ENCODE measurements at regions not wholly inside any gene's neighbourhood (a gene's known extent, or its start where the extent isn't known, plus 50 kb on each side); places are given as distances from the start of the nearest gene placed in this dataset.

DNA sequence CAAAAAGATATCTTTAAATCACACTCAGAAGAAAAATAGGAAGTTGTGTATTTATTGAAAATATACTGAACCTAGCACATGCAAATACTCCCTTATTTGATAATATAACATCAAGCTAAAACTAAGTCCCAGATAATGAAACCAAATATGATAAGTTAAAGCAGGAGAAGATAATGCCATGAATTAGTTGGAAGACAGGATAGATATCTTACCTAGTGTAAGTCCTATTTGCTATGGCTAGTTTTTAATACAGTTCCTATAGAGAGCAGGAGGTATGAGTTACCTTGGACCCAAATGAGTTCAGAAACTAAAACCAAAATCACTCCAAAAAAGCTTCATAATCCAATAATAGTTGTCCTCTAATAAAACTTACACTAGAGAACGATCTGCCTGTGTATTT is 1407.1 kb upstream of the MIR17HG start:
- ChIA-PET POLR2A (no interaction called here), CTCF (no interaction called here)
- no peak overlapping the region for H3K4me3 ChIP-seq (ENCODE audit: low read depth, low read length)
- H3K9me3 ChIP-seq (ENCODE audit: control insufficient read depth, insufficient read depth, low read depth, low read length) = no peaks in the 10 kb centered on the region
- no peaks in the 10 kb centered on the region for H3K4me1 ChIP-seq (ENCODE audit: control insufficient read depth, insufficient read depth, low read length)
- H3K36me3 ChIP-seq (ENCODE audit: control insufficient read depth in 2 of 2, insufficient read depth in 1 of 2, low read length in 2 of 2) = no peaks in the 10 kb centered on the region
- H3K27ac ChIP-seq (ENCODE audit: extremely low read depth, low read depth, low read length) = no peak overlapping the region
- TF ChIP-seq ZNF138 (tag by site-specific recombination; IDR thresholded peaks at IDR 0.05; ENCODE audit: borderline replicate concordance) = no peak
- TF ChIP-seq ZNF677 (tag by site-specific recombination; IDR thresholded peaks at IDR 0.05) = no peak
- TF ChIP-seq ZNF707 (tag by site-specific recombination; IDR thresholded peaks at IDR 0.05) = no peak
- TF ChIP-seq SALL2 (tag by site-specific recombination; IDR thresholded peaks at IDR 0.05; ENCODE audit: borderline replicate concordance) = no peak
- TF ChIP-seq ZNF26 (tag by site-specific recombination; IDR thresholded peaks at IDR 0.05) = no peak

GRCh38 chr13:89943139-89943538 is 1404.3 kb upstream of the MIR17HG start:
- H3K4me1 ChIP-seq (ENCODE audit: control insufficient read depth, insufficient read depth, low read length) = no peaks in the 10 kb centered on the region
- POLR2A ChIA-PET = no interaction called here
- H3K4me3 ChIP-seq (ENCODE audit: low read depth, low read length) = no peak overlapping the region
- TF ChIP-seq, protein P1, sequence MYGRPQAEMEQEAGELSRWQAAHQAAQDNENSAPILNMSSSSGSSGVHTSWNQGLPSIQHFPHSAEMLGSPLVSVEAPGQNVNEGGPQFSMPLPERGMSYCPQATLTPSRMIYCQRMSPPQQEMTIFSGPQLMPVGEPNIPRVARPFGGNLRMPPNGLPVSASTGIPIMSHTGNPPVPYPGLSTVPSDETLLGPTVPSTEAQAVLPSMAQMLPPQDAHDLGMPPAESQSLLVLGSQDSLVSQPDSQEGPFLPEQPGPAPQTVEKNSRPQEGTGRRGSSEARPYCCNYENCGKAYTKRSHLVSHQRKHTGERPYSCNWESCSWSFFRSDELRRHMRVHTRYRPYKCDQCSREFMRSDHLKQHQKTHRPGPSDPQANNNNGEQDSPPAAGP (tag by site-specific recombination; IDR thresholded peaks at IDR 0.05) = no peak
- no peak for TF ChIP-seq ZNF211 (tag by site-specific recombination; IDR thresholded peaks at IDR 0.05; ENCODE audit: low read depth)
- no peak for TF ChIP-seq ZNF544 (tag by site-specific recombination; IDR thresholded peaks at IDR 0.05)
- TF ChIP-seq ZNF19 (tag by site-specific recombination; IDR thresholded peaks at IDR 0.05; ENCODE audit: low read depth) = no peak
- no peak for TF ChIP-seq ZNF341 (tag by site-specific recombination; IDR thresholded peaks at IDR 0.05; ENCODE audit: low read depth)
- H3K9me3 ChIP-seq (ENCODE audit: control insufficient read depth, insufficient read depth, low read depth, low read length) = no peaks in the 10 kb centered on the region
- no peak overlapping the region for H3K27ac ChIP-seq (ENCODE audit: extremely low read depth, low read depth, low read length)
- no peaks in the 10 kb centered on the region for H3K36me3 ChIP-seq (ENCODE audit: control insufficient read depth in 2 of 2, insufficient read depth in 1 of 2, low read length in 2 of 2)
- CTCF ChIA-PET = interaction anchor here (0.7 kb wide), 1 partner anchor 902 kb away, joined by 3 read pairs; no protein-coding TSS in a partner anchor

- CTCF ChIA-PET = no interaction called here
- TF ChIP-seq, protein P2, sequence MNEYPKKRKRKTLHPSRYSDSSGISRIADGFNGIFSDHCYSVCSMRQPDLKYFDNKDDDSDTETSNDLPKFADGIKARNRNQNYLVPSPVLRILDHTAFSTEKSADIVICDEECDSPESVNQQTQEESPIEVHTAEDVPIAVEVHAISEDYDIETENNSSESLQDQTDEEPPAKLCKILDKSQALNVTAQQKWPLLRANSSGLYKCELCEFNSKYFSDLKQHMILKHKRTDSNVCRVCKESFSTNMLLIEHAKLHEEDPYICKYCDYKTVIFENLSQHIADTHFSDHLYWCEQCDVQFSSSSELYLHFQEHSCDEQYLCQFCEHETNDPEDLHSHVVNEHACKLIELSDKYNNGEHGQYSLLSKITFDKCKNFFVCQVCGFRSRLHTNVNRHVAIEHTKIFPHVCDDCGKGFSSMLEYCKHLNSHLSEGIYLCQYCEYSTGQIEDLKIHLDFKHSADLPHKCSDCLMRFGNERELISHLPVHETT (tag by site-specific recombination; IDR thresholded peaks at IDR 0.05) = no peak
- TF ChIP-seq ZNF157 (tag by site-specific recombination; IDR thresholded peaks at IDR 0.05) = no peak
- TF ChIP-seq ZBTB17 (tag by site-specific recombination; IDR thresholded peaks at IDR 0.05) = no peak
- TF ChIP-seq ZNF701 (tag by site-specific recombination; IDR thresholded peaks at IDR 0.05) = no peak
- no peak for TF ChIP-seq HOXC10 (CRISPR knock-in tag; IDR thresholded peaks at IDR 0.05)
- TF ChIP-seq, protein P3, sequence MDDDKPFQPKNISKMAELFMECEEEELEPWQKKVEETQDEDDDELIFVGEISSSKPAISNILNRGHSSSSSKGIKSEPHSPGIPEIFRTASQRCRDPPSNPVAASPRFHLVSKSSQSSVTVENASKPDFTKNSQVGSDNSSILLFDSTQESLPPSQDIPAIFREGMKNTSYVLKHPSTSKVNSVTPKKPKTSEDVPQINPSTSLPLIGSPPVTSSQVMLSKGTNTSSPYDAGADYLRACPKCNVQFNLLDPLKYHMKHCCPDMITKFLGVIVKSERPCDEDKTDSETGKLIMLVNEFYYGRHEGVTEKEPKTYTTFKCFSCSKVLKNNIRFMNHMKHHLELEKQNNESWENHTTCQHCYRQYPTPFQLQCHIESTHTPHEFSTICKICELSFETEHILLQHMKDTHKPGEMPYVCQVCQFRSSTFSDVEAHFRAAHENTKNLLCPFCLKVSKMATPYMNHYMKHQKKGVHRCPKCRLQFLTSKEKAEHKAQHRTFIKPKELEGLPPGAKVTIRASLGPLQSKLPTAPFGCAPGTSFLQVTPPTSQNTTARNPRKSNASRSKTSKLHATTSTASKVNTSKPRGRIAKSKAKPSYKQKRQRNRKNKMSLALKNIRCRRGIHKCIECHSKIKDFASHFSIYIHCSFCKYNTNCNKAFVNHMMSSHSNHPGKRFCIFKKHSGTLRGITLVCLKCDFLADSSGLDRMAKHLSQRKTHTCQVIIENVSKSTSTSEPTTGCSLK (tag by site-specific recombination; IDR thresholded peaks at IDR 0.05) = no peak
- no peak for TF ChIP-seq PRDM1 (tag by site-specific recombination; IDR thresholded peaks at IDR 0.05)
- no peak for TF ChIP-seq PATZ1 (tag by site-specific recombination; IDR thresholded peaks at IDR 0.05)
- TF ChIP-seq ZNF274 (IDR thresholded peaks at IDR 0.05; ENCODE audit: low read length) = no peak
- no peak for TF ChIP-seq ZNF274 (tag by site-specific recombination; IDR thresholded peaks at IDR 0.05; ENCODE audit: borderline replicate concordance)
- TF ChIP-seq KLF7 (tag by site-specific recombination; IDR thresholded peaks at IDR 0.05; ENCODE audit: borderline replicate concordance) = no peak
- TF ChIP-seq, protein P4, sequence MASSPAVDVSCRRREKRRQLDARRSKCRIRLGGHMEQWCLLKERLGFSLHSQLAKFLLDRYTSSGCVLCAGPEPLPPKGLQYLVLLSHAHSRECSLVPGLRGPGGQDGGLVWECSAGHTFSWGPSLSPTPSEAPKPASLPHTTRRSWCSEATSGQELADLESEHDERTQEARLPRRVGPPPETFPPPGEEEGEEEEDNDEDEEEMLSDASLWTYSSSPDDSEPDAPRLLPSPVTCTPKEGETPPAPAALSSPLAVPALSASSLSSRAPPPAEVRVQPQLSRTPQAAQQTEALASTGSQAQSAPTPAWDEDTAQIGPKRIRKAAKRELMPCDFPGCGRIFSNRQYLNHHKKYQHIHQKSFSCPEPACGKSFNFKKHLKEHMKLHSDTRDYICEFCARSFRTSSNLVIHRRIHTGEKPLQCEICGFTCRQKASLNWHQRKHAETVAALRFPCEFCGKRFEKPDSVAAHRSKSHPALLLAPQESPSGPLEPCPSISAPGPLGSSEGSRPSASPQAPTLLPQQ (tag by site-specific recombination; IDR thresholded peaks at IDR 0.05) = no peak
Observed at GRCh38 chr13:89950225-89950624, 1397.3 kb upstream of the MIR17HG start.

More at GRCh38 chr13:89950225-89950624, 1397.3 kb upstream of the MIR17HG start:
- no peak overlapping the region for H3K27ac ChIP-seq (ENCODE audit: extremely low read depth, low read depth, low read length)
- H3K4me3 ChIP-seq (ENCODE audit: low read depth, low read length) = no peak overlapping the region
- H3K36me3 ChIP-seq (ENCODE audit: control insufficient read depth in 2 of 2, insufficient read depth in 1 of 2, low read length in 2 of 2) = no peaks in the 10 kb centered on the region
- H3K9me3 ChIP-seq (ENCODE audit: control insufficient read depth, insufficient read depth, low read depth, low read length) = no peaks in the 10 kb centered on the region
- H3K4me1 ChIP-seq (ENCODE audit: control insufficient read depth, insufficient read depth, low read length) = no peaks in the 10 kb centered on the region
- POLR2A ChIA-PET = no interaction called here

Measured in HEK293 (cell line).